Mesendoderm (in vitro differentiated cells): ENCODE measurements at regions not wholly inside any gene's neighbourhood (a gene's known extent, or its start where the extent isn't known, plus 50 kb on each side); places are given as distances from the start of the nearest gene placed in this dataset.

Experiments used
- DNase-seq: peaks from one replicate; pipeline ENCODE4 v3.0.0; 2013
- H2AK5ac ChIP-seq: 2 replicates; pipeline ENCODE4 v1.6.1; 2013; ENCODE audit warnings: low read length, inconsistent platforms
- H2BK120ac ChIP-seq: 2 replicates; pipeline ENCODE4 v1.6.1; 2013; ENCODE audit warnings: low read depth, mild to moderate bottlenecking, low read length, moderate library complexity, mixed read lengths
- H2BK15ac ChIP-seq: replicated peaks from 2 replicates; pipeline ENCODE4 v1.6.1; 2013; ENCODE audit warnings: low read depth, mild to moderate bottlenecking, moderate library complexity
- H2BK5ac ChIP-seq: 2 replicates; pipeline ENCODE4 v1.6.1; 2013; ENCODE audit warnings: low read length, inconsistent platforms
- H3K18ac ChIP-seq: 2 replicates; pipeline ENCODE4 v1.6.1; 2013; ENCODE audit warnings: mild to moderate bottlenecking, low read length, mixed read lengths
- H3K23ac ChIP-seq: one replicate; pipeline ENCODE4 v1.6.1; 2013; ENCODE audit warnings: low read length
- H3K27ac ChIP-seq: 2 replicates; pipeline ENCODE4 v1.5.1; 2013; ENCODE audit warnings: low read depth, mild to moderate bottlenecking, inconsistent platforms, low read length, moderate library complexity
- H3K27me3 ChIP-seq: 2 replicates; pipeline ENCODE4 v1.6.1; 2013; ENCODE audit warnings: low read length, control low read depth, mild to moderate bottlenecking, inconsistent platforms; ENCODE audit not compliant: insufficient read depth, poor library complexity
- H3K36me3 ChIP-seq: 2 replicates; pipeline ENCODE4 v1.6.1; 2013; ENCODE audit warnings: low read length, inconsistent platforms; ENCODE audit not compliant: control insufficient read depth, insufficient read depth
- H3K4ac ChIP-seq: one replicate; pipeline ENCODE4 v1.6.1; 2013; ENCODE audit warnings: low read depth, mild to moderate bottlenecking, low read length, moderate library complexity
- H3K4me1 ChIP-seq: 2 replicates; pipeline ENCODE4 v1.6.1; 2013; ENCODE audit warnings: low read depth, low read length, inconsistent platforms; ENCODE audit not compliant: control insufficient read depth
- H3K4me2 ChIP-seq: 2 replicates; pipeline ENCODE4 v1.6.1; 2013; ENCODE audit warnings: low read length
- H3K4me3 ChIP-seq: 2 replicates; pipeline ENCODE4 v1.5.1; 2013; ENCODE audit warnings: mild to moderate bottlenecking, low read length
- H3K56ac ChIP-seq: one replicate; pipeline ENCODE4 v1.6.1; 2013; ENCODE audit warnings: low read length
- H3K79me1 ChIP-seq: 2 replicates; pipeline ENCODE4 v1.6.1; 2013; ENCODE audit warnings: low read length, inconsistent platforms
- H3K79me2 ChIP-seq: 2 replicates; pipeline ENCODE4 v1.6.1; 2013; ENCODE audit warnings: mild to moderate bottlenecking, low read length; ENCODE audit not compliant: control insufficient read depth, insufficient read depth
- H3K9ac ChIP-seq: 2 replicates; pipeline ENCODE4 v1.6.1; 2013; ENCODE audit warnings: low read length, inconsistent platforms
- H4K5ac ChIP-seq: one replicate; pipeline ENCODE4 v1.6.1; 2013; ENCODE audit warnings: low read length
- H4K8ac ChIP-seq: one replicate; pipeline ENCODE4 v1.6.1; 2013; ENCODE audit warnings: low read depth, mild to moderate bottlenecking, control low read depth, low read length, moderate library complexity
- WGBS: extraction: QIAGEN DNeasy Blood & Tissue Kit; methylation state at CpG from one replicate; pipeline ENCODE4 v1.1.7; 2013; ENCODE audit warnings: low lambda C conversion rate, missing lambda C conversion rate; ENCODE audit not compliant: insufficient coverage; ENCODE audit errors: extremely low coverage; 5-methylcytosine and 5-hydroxymethylcytosine counted together

DNA sequence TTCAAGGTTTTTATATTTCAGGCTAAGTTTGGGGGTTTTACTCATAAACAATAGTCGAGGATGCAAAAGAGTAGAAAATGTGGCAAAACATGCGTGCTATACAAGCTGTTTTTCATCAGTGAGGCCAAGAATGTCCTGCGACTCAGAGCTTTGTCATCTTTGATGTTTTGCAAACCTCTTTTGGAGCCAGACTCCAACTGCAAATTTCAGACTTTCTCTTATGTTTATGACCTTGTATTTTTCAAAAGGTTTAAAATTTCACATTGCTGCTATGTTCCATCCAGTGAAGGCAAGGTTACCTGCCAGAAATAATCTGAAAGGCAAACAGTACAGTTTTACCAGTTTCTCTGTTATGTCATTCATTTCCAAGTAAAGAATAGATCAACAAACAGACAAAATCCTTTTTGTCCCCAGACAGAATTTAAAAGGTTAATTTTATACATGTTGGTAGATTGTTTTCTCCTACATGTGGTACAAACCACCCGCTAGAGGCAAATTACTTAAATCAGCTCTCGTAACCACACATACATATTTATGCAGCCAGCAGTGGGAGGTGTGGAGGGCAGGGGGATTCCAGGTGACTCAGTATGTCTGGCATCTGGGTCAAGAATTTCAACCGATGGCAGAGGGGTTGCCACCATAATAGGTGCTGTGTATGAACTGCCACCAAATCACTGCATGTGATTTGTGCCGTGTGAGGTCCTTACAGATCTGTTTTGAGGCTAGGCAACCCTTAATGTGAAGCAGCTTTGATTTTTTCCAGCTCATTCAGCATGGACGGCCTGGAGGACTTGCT is 119.8 kb upstream of the CPM start:
- no peak overlapping the region for H3K27ac ChIP-seq
- no peak overlapping the region for H3K4ac ChIP-seq
- H3K79me2 ChIP-seq = no peaks in the 10 kb centered on the region
- no peak overlapping the region for H2BK120ac ChIP-seq
- no CpG with 5 or more reads among the region's 8 CpGs for WGBS
- peak; percentile 91 for DNase-seq
- H3K4me2 ChIP-seq = no peak overlapping the region
- H2AK5ac ChIP-seq = no peak overlapping the region
- no peak overlapping the region for H3K56ac ChIP-seq
- H3K4me1 ChIP-seq = no peaks in the 10 kb centered on the region
- no peak overlapping the region for H2BK5ac ChIP-seq
- no peaks in the 10 kb centered on the region for H3K79me1 ChIP-seq
- no peak overlapping the region for H4K8ac ChIP-seq
- H3K9ac ChIP-seq = no peak overlapping the region
- H4K5ac ChIP-seq = no peak overlapping the region
- peak overlapping the region; percentile 30 for H3K18ac ChIP-seq
- no peaks in the 10 kb centered on the region for H3K27me3 ChIP-seq
- H3K36me3 ChIP-seq = no peaks in the 10 kb centered on the region
- no peak overlapping the region for H3K4me3 ChIP-seq
- H3K23ac ChIP-seq = no peak overlapping the region
- H2BK15ac ChIP-seq = no peak overlapping the region

DNA sequence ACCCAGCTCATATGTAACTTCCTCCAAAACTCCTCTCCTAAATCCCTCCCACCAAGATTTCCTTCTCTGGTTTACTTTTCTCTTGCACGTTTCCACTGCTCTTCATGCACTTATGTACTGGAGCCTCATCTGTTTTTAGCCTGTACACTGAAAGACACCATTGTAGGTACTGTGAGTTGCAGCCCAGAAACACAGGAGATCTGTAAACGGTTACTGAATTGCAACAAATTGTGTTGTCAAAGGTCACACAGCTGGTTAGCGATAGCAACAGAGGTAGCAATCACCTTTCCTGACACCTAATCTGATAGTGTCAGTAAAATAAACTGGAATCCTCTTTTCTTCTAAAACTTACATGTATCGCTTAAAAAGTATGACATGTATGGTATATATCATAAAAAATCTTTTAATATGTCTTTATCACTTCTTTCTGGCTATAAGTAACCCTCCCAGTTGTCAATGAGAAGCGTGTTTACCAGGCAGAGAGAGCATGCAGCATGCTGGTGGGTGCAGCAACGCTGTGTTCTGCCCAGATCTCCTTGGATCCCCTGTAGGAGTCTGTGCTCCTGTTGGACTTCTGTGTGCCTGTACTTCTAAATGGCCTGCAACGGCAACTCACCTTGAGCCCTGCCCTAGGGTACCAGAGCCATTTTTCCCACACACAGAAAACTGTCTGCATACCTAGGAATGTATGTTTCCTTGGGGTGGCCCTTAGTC is 121.5 kb upstream of the CPM start:
- no peaks in the 10 kb centered on the region for H3K79me2 ChIP-seq
- no peaks in the 10 kb centered on the region for H3K36me3 ChIP-seq
- WGBS = no CpG with 5 or more reads among the region's 7 CpGs
- no peak overlapping the region for H3K9ac ChIP-seq
- H3K4me2 ChIP-seq = no peak overlapping the region
- no peak overlapping the region for H3K27ac ChIP-seq
- H3K18ac ChIP-seq = no peak overlapping the region
- H2BK15ac ChIP-seq = no peak overlapping the region
- peak overlapping the region; percentile 19 for H3K4ac ChIP-seq
- peak overlapping the region; percentile 15 for H3K56ac ChIP-seq
- no peak overlapping the region for H4K8ac ChIP-seq
- no peaks in the 10 kb centered on the region for H3K4me1 ChIP-seq
- no peak overlapping the region for H2BK5ac ChIP-seq
- no peaks in the 10 kb centered on the region for H3K79me1 ChIP-seq
- H3K27me3 ChIP-seq = no peaks in the 10 kb centered on the region
- H2BK120ac ChIP-seq = no peak overlapping the region
- DNase-seq = no peak
- no peak overlapping the region for H2AK5ac ChIP-seq
- H3K23ac ChIP-seq = no peak overlapping the region
- no peak overlapping the region for H3K4me3 ChIP-seq
- no peak overlapping the region for H4K5ac ChIP-seq

DNA sequence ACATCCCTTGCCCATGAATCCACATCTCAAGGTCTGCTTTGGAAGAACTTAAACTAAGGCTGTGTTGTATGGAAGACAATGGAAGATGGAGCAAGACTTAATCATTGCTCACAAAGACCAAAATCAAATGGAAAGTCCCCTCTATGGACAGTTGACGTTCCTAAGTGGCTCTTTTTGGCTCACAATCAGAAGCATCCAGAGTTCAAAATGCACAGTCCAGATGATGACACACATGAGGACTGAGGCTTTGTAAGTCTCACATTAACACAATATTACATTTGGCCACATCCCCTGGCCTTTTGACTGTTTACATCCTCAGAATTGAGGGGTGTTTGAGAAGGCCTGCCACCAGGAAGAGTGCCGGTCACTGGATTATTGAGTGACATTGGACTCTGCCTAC is 122.3 kb upstream of the CPM start:
- no peak overlapping the region for H2AK5ac ChIP-seq
- no peak overlapping the region for H4K5ac ChIP-seq
- no peak overlapping the region for H3K18ac ChIP-seq
- H2BK5ac ChIP-seq = no peak overlapping the region
- H4K8ac ChIP-seq = no peak overlapping the region
- no peak overlapping the region for H2BK15ac ChIP-seq
- H3K79me1 ChIP-seq = no peaks in the 10 kb centered on the region
- no peak overlapping the region for H3K56ac ChIP-seq
- no peak overlapping the region for H3K4me3 ChIP-seq
- no peak overlapping the region for H3K23ac ChIP-seq
- no peaks in the 10 kb centered on the region for H3K27me3 ChIP-seq
- no peaks in the 10 kb centered on the region for H3K36me3 ChIP-seq
- WGBS = no CpG with 5 or more reads among the region's 2 CpGs
- no peaks in the 10 kb centered on the region for H3K4me1 ChIP-seq
- no peak overlapping the region for H3K27ac ChIP-seq
- H2BK120ac ChIP-seq = no peak overlapping the region
- H3K9ac ChIP-seq = no peak overlapping the region
- H3K4me2 ChIP-seq = no peak overlapping the region
- H3K79me2 ChIP-seq = no peaks in the 10 kb centered on the region
- DNase-seq = no peak
- no peak overlapping the region for H3K4ac ChIP-seq

DNA sequence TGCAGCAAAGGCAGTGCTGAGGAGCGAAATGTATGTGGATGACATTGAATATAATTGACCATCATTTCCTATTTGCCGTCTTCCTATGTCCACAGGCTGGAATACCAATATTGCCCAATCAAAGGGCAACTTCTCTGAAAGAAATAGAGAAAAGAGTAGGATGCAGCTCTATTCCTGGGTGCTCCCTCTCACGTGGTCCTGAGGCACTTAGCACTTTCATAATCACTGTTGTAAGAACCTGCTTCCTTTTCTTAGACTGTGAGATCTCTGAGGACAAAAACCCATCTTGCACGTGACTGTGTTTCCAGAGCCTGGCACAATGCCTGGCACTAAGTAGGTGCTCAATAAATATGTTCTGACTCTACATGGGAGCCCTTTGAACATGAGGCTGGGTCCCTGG is 122.7 kb upstream of the CPM start:
- Histone ChIP-seq H2BK15ac (no peak overlapping the region), H3K18ac (no peak overlapping the region), H3K4me2 (no peak overlapping the region), H3K79me1 (no peaks in the 10 kb centered on the region), H4K8ac (no peak overlapping the region), H3K36me3 (no peaks in the 10 kb centered on the region), H3K79me2 (no peaks in the 10 kb centered on the region), H2AK5ac (no peak overlapping the region), H2BK120ac (no peak overlapping the region), H3K9ac (no peak overlapping the region), H2BK5ac (no peak overlapping the region), H3K4me1 (no peaks in the 10 kb centered on the region), H3K23ac (no peak overlapping the region), H3K27me3 (no peaks in the 10 kb centered on the region), H4K5ac (no peak overlapping the region), H3K27ac (no peak overlapping the region), H3K56ac (no peak overlapping the region), H3K4ac (no peak overlapping the region), H3K4me3 (no peak overlapping the region)
- no peak for DNase-seq
- WGBS = no CpG with 5 or more reads among the region's 4 CpGs

DNA sequence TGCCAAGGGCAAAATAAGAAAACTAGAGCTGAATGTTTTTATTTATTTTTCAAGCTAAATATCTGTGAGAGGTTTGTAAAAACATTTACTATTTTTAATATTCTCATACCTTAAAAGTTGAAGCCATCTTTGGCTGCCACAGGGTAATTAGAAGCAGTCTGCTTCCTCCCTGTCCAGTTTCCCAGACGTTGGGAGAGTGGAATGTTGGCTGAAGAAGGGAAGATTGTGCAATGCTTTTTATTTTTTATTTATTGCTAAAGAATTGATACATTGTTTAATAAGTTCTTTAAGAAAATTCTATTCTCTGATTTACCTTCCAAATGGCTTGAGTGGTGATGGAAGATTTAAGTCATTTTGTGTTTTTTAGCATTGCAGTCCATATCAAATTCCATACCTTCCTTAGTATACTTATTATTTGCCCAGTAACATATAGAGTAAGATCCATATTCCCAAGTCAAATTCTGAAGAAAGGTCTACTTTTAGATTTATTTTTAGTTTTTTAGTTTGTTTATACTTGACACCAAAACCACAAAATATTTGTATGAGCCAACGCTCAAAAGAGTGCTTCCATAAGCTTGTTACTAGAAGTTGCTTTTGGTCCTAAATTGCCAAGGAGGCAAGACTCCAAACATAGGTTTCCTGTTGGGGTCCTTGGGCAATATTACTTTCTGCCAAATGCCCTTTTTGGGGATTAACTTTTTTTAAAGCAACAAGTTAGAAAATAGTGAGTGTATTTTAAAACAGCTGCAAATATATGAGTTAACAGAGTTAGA is 124.0 kb upstream of the CPM start:
- Histone ChIP-seq H4K8ac (no peak overlapping the region), H3K23ac (no peak overlapping the region), H2BK15ac (no peak overlapping the region), H3K79me2 (no peaks in the 10 kb centered on the region), H3K18ac (no peak overlapping the region), H3K79me1 (no peaks in the 10 kb centered on the region), H2AK5ac (no peak overlapping the region), H3K4me2 (no peak overlapping the region), H3K4me1 (no peaks in the 10 kb centered on the region), H4K5ac (no peak overlapping the region), H2BK5ac (no peak overlapping the region), H3K27ac (no peak overlapping the region), H3K4ac (no peak overlapping the region), H3K56ac (no peak overlapping the region), H3K27me3 (no peaks in the 10 kb centered on the region), H3K9ac (no peak overlapping the region), H2BK120ac (no peak overlapping the region), H3K4me3 (no peak overlapping the region), H3K36me3 (no peaks in the 10 kb centered on the region)
- no peak for DNase-seq
- no CpG with 5 or more reads among the region's 2 CpGs for WGBS
